ENCODE measurements at regions not wholly inside any gene's neighbourhood (a gene's known extent, or its start where the extent isn't known, plus 50 kb on each side); places are given as distances from the start of the nearest gene placed in this dataset.

- TF ChIP-seq CTCF (IDR thresholded peaks at IDR 0.05) (no peak), POLR2A (IDR thresholded peaks at IDR 0.05) (no peak)
These were observed 618.6 kb downstream of the TLL1 start for GRCh38 chr4:166491635-166492034.

All from prostate gland (tissue), 2 donors.